ENCODE measurements at regions not wholly inside any gene's neighbourhood (a gene's known extent, or its start where the extent isn't known, plus 50 kb on each side); places are given as distances from the start of the nearest gene placed in this dataset.

DNA sequence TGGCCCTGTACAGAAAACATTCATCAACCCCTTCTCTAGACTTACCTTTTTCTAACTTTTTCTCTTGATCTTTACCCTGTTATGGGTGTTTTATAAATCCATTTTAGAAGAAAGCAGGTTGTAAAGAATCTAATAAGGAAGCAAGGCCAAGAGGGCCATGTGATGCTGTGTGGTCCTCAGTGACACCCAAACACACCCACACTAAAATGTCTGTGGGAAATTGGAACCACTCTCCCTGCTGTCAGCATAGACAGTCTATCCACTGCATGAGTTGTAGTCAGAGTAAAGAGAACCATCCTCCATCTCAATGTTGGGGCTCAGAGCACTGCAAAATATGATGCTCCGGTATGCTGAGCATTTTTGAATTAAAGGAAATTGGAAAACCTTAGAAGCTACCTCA, 235.5 kb downstream of the SKIDA1 start:
- TF ChIP-seq, protein P1, sequence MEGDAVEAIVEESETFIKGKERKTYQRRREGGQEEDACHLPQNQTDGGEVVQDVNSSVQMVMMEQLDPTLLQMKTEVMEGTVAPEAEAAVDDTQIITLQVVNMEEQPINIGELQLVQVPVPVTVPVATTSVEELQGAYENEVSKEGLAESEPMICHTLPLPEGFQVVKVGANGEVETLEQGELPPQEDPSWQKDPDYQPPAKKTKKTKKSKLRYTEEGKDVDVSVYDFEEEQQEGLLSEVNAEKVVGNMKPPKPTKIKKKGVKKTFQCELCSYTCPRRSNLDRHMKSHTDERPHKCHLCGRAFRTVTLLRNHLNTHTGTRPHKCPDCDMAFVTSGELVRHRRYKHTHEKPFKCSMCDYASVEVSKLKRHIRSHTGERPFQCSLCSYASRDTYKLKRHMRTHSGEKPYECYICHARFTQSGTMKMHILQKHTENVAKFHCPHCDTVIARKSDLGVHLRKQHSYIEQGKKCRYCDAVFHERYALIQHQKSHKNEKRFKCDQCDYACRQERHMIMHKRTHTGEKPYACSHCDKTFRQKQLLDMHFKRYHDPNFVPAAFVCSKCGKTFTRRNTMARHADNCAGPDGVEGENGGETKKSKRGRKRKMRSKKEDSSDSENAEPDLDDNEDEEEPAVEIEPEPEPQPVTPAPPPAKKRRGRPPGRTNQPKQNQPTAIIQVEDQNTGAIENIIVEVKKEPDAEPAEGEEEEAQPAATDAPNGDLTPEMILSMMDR (IDR thresholded peaks at IDR 0.05) = no peak
- TF ChIP-seq EP300 (IDR thresholded peaks at IDR 0.05; ENCODE audit: low read depth) (no peak), POLR2A (IDR thresholded peaks at IDR 0.05) (no peak), POLR2AphosphoS5 (IDR thresholded peaks at IDR 0.05) (no peak)
